ENCODE measurements at regions not wholly inside any gene's neighbourhood (a gene's known extent, or its start where the extent isn't known, plus 50 kb on each side); places are given as distances from the start of the nearest gene placed in this dataset.

GRCh38 chr9:25517701-25518100 lies 160.5 kb downstream of the TUSC1 start:
- 90% methylated on average over 1 of the region's 2 CpGs for WGBS (ENCODE audit: insufficient coverage)
- peaks cover 13 to 29% of the 10 kb centered on the region in 2 donors for H3K9me3 Mint-ChIP-seq
- peaks cover 11% of the 10 kb centered on the region for H3K36me3 Mint-ChIP-seq
- DNase-seq (no peak), ATAC-seq (no peak)
- peaks cover 7% of the 10 kb centered on the region for H3K9me3 ChIP-seq (ENCODE audit: control insufficient read depth, insufficient read depth, low read length)
- TF ChIP-seq, protein P1, sequence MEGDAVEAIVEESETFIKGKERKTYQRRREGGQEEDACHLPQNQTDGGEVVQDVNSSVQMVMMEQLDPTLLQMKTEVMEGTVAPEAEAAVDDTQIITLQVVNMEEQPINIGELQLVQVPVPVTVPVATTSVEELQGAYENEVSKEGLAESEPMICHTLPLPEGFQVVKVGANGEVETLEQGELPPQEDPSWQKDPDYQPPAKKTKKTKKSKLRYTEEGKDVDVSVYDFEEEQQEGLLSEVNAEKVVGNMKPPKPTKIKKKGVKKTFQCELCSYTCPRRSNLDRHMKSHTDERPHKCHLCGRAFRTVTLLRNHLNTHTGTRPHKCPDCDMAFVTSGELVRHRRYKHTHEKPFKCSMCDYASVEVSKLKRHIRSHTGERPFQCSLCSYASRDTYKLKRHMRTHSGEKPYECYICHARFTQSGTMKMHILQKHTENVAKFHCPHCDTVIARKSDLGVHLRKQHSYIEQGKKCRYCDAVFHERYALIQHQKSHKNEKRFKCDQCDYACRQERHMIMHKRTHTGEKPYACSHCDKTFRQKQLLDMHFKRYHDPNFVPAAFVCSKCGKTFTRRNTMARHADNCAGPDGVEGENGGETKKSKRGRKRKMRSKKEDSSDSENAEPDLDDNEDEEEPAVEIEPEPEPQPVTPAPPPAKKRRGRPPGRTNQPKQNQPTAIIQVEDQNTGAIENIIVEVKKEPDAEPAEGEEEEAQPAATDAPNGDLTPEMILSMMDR (IDR thresholded peaks at IDR 0.05): no peak
- no peak overlapping the region for H3K27ac Mint-ChIP-seq
- intact Hi-C loops (cut with micrococcal nuclease): no loop called here
- H3K4me1 Mint-ChIP-seq: no peaks in the 10 kb centered on the region
- no peaks in the 10 kb centered on the region for H3K4me1 ChIP-seq (ENCODE audit: control insufficient read depth, insufficient read depth, low read length)
- no peak overlapping the region for H3K4me3 Mint-ChIP-seq
- H3K27me3 Mint-ChIP-seq (ENCODE audit: low read depth in 2 of 2): no peaks in the 10 kb centered on the region
- no peak overlapping the region for H3K4me3 ChIP-seq (ENCODE audit: low read length)
- no peak overlapping the region for H3K27ac ChIP-seq (ENCODE audit: low read length)
- H3K36me3 ChIP-seq (ENCODE audit: control insufficient read depth, insufficient read depth, low read length): no peaks in the 10 kb centered on the region
- no peaks in the 10 kb centered on the region for H3K27me3 ChIP-seq (ENCODE audit: control insufficient read depth, insufficient read depth, low read length)

- Mint-ChIP-seq H3K27ac (no peak overlapping the region), H3K4me3 (no peak overlapping the region), H3K9me3 (peaks cover 15 to 41% of the 10 kb centered on the region in 2 donors), H3K4me1 (no peaks in the 10 kb centered on the region), H3K27me3 (ENCODE audit: low read depth in 2 of 2) (no peaks in the 10 kb centered on the region), H3K36me3 (peaks cover 13% of the 10 kb centered on the region)
- no CpG with 5 or more reads among the region's 3 CpGs for WGBS (ENCODE audit: insufficient coverage)
- Histone ChIP-seq H3K4me3 (ENCODE audit: low read length) (no peak overlapping the region), H3K27ac (ENCODE audit: low read length) (no peak overlapping the region), H3K27me3 (ENCODE audit: control insufficient read depth, insufficient read depth, low read length) (no peaks in the 10 kb centered on the region), H3K9me3 (ENCODE audit: control insufficient read depth, insufficient read depth, low read length) (peaks cover 7% of the 10 kb centered on the region), H3K4me1 (ENCODE audit: control insufficient read depth, insufficient read depth, low read length) (no peaks in the 10 kb centered on the region), H3K36me3 (ENCODE audit: control insufficient read depth, insufficient read depth, low read length) (no peaks in the 10 kb centered on the region)
- ATAC-seq (no peak), DNase-seq (no peak)
- intact Hi-C loops (cut with micrococcal nuclease): no loop called here
- TF ChIP-seq, protein P1 (IDR thresholded peaks at IDR 0.05): no peak
These were observed 164.7 kb downstream of the TUSC1 start for GRCh38 chr9:25513509-25514033.

GRCh38 chr9:25505644-25506043 lies 172.6 kb downstream of the TUSC1 start:
- no peaks in the 10 kb centered on the region for H3K4me1 ChIP-seq (ENCODE audit: control insufficient read depth, insufficient read depth, low read length)
- H3K27me3 Mint-ChIP-seq (ENCODE audit: low read depth in 2 of 2): no peaks in the 10 kb centered on the region
- intact Hi-C loops (cut with micrococcal nuclease): no loop called here
- ATAC-seq (no peak), DNase-seq (no peak)
- H3K4me3 ChIP-seq (ENCODE audit: low read length): no peak overlapping the region
- WGBS (ENCODE audit: insufficient coverage): 88% methylated on average over 1 of the region's 1 CpG
- H3K4me3 Mint-ChIP-seq: no peak overlapping the region
- H3K9me3 Mint-ChIP-seq: peaks cover 18 to 37% of the 10 kb centered on the region in 2 donors
- no peaks in the 10 kb centered on the region for H3K4me1 Mint-ChIP-seq
- TF ChIP-seq, protein P1 (IDR thresholded peaks at IDR 0.05): no peak
- no peak overlapping the region for H3K27ac ChIP-seq (ENCODE audit: low read length)
- H3K27me3 ChIP-seq (ENCODE audit: control insufficient read depth, insufficient read depth, low read length): no peaks in the 10 kb centered on the region
- H3K36me3 ChIP-seq (ENCODE audit: control insufficient read depth, insufficient read depth, low read length): no peaks in the 10 kb centered on the region
- H3K27ac Mint-ChIP-seq: no peak overlapping the region
- H3K9me3 ChIP-seq (ENCODE audit: control insufficient read depth, insufficient read depth, low read length): peaks cover 14% of the 10 kb centered on the region
- H3K36me3 Mint-ChIP-seq: peaks cover 16% of the 10 kb centered on the region

DNA sequence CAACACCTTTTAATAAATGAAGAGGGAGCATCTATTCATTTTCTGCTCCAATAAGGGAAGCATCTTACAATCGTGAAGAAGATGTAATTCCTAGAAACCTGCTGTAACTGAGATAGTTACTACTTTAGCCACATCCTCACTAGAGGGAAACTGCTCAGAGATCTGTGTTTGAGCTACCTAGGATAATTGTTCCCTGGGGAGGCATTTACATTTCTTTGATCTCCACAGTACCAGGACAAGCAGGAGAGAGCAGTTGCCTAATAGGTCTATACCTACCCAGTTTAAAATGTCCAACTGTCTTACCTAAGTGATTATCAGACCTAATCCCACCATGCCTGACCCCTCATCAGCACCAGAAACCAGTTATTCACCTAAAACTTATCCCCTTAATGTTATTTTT lies 196.9 kb downstream of the TUSC1 start:
- no peaks in the 10 kb centered on the region for H3K4me1 ChIP-seq (ENCODE audit: control insufficient read depth, insufficient read depth, low read length)
- H3K4me3 ChIP-seq (ENCODE audit: low read length): no peak overlapping the region
- ATAC-seq (no peak), DNase-seq (no peak)
- TF ChIP-seq, protein P1 (IDR thresholded peaks at IDR 0.05): no peak
- no peaks in the 10 kb centered on the region for H3K27me3 Mint-ChIP-seq (ENCODE audit: low read depth in 2 of 2)
- no peak overlapping the region for H3K27ac ChIP-seq (ENCODE audit: low read length)
- H3K36me3 Mint-ChIP-seq: peaks cover 14% of the 10 kb centered on the region
- H3K4me3 Mint-ChIP-seq: no peak overlapping the region
- no peaks in the 10 kb centered on the region for H3K4me1 Mint-ChIP-seq
- 43% methylated on average over 1 of the region's 1 CpG for WGBS (ENCODE audit: insufficient coverage)
- H3K27ac Mint-ChIP-seq: no peak overlapping the region
- H3K36me3 ChIP-seq (ENCODE audit: control insufficient read depth, insufficient read depth, low read length): no peaks in the 10 kb centered on the region
- intact Hi-C loops (cut with micrococcal nuclease): no loop called here
- H3K27me3 ChIP-seq (ENCODE audit: control insufficient read depth, insufficient read depth, low read length): no peaks in the 10 kb centered on the region
- peaks cover 1% of the 10 kb centered on the region for H3K9me3 ChIP-seq (ENCODE audit: control insufficient read depth, insufficient read depth, low read length)
- peaks cover 6 to 25% of the 10 kb centered on the region in 2 donors for H3K9me3 Mint-ChIP-seq

All from natural killer cell (primary cell).